HEK293T (cell line): ENCODE measurements at regions not wholly inside any gene's neighbourhood (a gene's known extent, or its start where the extent isn't known, plus 50 kb on each side); places are given as distances from the start of the nearest gene placed in this dataset.

Experiments
- BHLHE40 ChIP-seq: fragments of 450-650 bp; IDR thresholded peaks from 2 replicates; pipeline ENCODE4 v1.6.1; 2016; ENCODE audit warnings: mild to moderate bottlenecking, moderate library complexity, borderline replicate concordance
- FOXA1 ChIP-seq: fragments of 450-650 bp; IDR thresholded peaks from 2 replicates; pipeline ENCODE4 v1.6.1; 2016; ENCODE audit warnings: mild to moderate bottlenecking
- FOXM1 ChIP-seq: fragments of 450-650 bp; IDR thresholded peaks from 2 replicates; pipeline ENCODE4 v1.6.1; 2017; ENCODE audit warnings: mild to moderate bottlenecking, borderline replicate concordance
- L3MBTL2 ChIP-seq: fragments of 450-650 bp; conservative IDR thresholded peaks from 2 replicates; pipeline ENCODE4 v1.6.1; 2016; ENCODE audit warnings: mild to moderate bottlenecking
- SP1 ChIP-seq: fragments of 450-650 bp; IDR thresholded peaks from 2 replicates; pipeline ENCODE4 v1.6.1; 2017
- TARDBP ChIP-seq: fragments of 450-650 bp; IDR thresholded peaks from 2 replicates; pipeline ENCODE4 v1.6.1; 2016
- ZNF384 ChIP-seq: fragments of 450-650 bp; IDR thresholded peaks from 2 replicates; pipeline ENCODE4 v1.6.1; 2016

DNA sequence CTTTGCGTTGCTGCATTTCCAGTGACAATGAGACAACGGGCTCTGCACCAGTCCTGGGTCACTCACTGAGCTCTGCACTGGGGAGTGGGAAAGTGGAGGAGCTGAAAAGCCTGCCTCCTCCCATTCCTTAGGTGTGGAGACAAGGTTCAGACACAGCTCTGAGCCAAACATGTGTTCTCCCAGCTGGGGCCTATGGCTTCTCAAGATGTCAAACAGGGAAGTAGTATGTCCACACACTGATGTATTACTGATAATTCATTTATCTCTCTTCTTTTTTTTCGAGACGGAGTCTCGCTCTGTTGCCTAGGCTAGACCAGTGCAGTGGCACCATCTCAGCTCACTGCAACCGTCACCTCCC is 90.2 kb upstream of the SLC4A7 start:
- TF ChIP-seq BHLHE40 (no peak), L3MBTL2 (no peak), SP1 (no peak), FOXM1 (no peak), FOXA1 (no peak), ZNF384 (no peak), TARDBP (no peak)
